DOHH2 (cell line): ENCODE measurements at regions not wholly inside any gene's neighbourhood (a gene's known extent, or its start where the extent isn't known, plus 50 kb on each side); places are given as distances from the start of the nearest gene placed in this dataset.

Source experiments
- H3F3A ChIP-seq: fragments of 200-600 bp; sonication (generic), shearing (Covaris generic); 2 replicates; pipeline ENCODE4 v1.6.0; 2016; ENCODE audit warnings: antibody characterized with exemption, mild to moderate bottlenecking; ENCODE audit not compliant: control insufficient read depth, insufficient read depth
- H3K27ac ChIP-seq: fragments of 200-600 bp; sonication (generic); 2 replicates; pipeline ENCODE4 v1.5.1; 2014; ENCODE audit warnings: low read depth, mild to moderate bottlenecking, low read length, moderate library complexity
- H3K27me3 ChIP-seq: fragments of 200-600 bp; sonication (generic); 2 replicates; pipeline ENCODE4 v1.6.1; 2014; ENCODE audit warnings: mild to moderate bottlenecking, low read length, mixed read lengths; ENCODE audit not compliant: control insufficient read depth
- H3K36me3 ChIP-seq: fragments of 200-600 bp; sonication (generic); 2 replicates; pipeline ENCODE4 v1.6.1; 2014; ENCODE audit warnings: mild to moderate bottlenecking, low read length, moderate library complexity, mixed read lengths; ENCODE audit not compliant: control insufficient read depth
- H3K4me1 ChIP-seq: fragments of 200-600 bp; sonication (generic); 2 replicates; pipeline ENCODE4 v1.6.1; 2014; ENCODE audit warnings: mild to moderate bottlenecking, low read length, mixed read lengths; ENCODE audit not compliant: control insufficient read depth
- H3K4me2 ChIP-seq: fragments of 200-600 bp; sonication (generic); 2 replicates; pipeline ENCODE4 v1.6.0; 2014; ENCODE audit warnings: mild to moderate bottlenecking, low read length, moderate library complexity
- H3K4me3 ChIP-seq: fragments of 200-600 bp; sonication (generic); 2 replicates; pipeline ENCODE4 v1.5.1; 2014; ENCODE audit warnings: mild to moderate bottlenecking, low read length, mixed read lengths
- H3K79me2 ChIP-seq: fragments of 200-600 bp; sonication (generic); 2 replicates; pipeline ENCODE4 v1.6.1; 2014; ENCODE audit warnings: mild to moderate bottlenecking, low read length, mixed read lengths; ENCODE audit not compliant: control insufficient read depth
- H3K9me2 ChIP-seq: fragments of 200-600 bp; sonication (generic); replicated peaks from 2 replicates; pipeline ENCODE4 v1.6.1; 2014; ENCODE audit warnings: mild to moderate bottlenecking, low read length, mixed read lengths; ENCODE audit not compliant: control insufficient read depth
- H3K9me3 ChIP-seq: fragments of 200-600 bp; sonication (generic); 2 replicates; pipeline ENCODE4 v1.6.1; 2014; ENCODE audit warnings: antibody characterized with exemption, low read length, mixed read lengths; ENCODE audit not compliant: control insufficient read depth, insufficient read depth
- H4K20me1 ChIP-seq: fragments of 200-600 bp; sonication (generic); 2 replicates; pipeline ENCODE4 v1.6.0; 2014; ENCODE audit warnings: low read depth, mild to moderate bottlenecking, antibody characterized with exemption, low read length, moderate library complexity; ENCODE audit not compliant: control insufficient read depth, insufficient read depth
- EZH2phosphoT487 ChIP-seq: fragments of 200-600 bp; sonication (generic); IDR thresholded peaks from 2 replicates; pipeline ENCODE4 v1.6.1; 2017; ENCODE audit warnings: borderline replicate concordance, mild to moderate bottlenecking, antibody characterized with exemption, low read length, moderate library complexity, mixed read lengths
- TF ChIP-seq, protein P1 (sequence below): fragments of 200-600 bp; sonication (generic); IDR thresholded peaks from one replicate; pipeline ENCODE4 v1.5.1; 2014; ENCODE audit warnings: antibody characterized with exemption, mild to moderate bottlenecking, low read depth, low read length; ENCODE audit not compliant: poor library complexity, severe bottlenecking

DNA sequence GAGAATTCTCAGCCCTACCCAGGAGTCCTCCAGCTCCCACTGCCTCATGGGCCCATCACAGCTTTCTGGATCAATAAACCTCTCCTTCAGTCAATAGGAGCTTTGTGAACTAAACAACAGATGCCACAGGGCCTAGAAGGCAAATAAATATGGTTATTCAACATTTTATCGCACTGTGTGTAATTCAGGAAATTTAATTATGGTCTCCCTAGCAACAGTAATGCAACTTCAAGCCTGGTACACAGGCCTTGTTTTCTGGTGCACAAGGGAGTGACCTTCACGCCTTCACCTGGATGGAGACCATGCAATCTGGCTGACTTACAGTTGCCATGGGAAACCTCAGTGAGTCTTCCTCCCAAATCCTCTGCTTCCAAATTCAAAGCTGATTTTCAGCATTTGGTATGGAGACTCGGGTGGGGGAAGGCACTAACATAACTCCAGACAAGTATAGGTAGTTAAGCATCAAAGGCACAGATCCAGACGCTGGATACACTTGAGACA is 441.0 kb upstream of the NPVF start:
- Histone ChIP-seq H3K9me2 (no peaks in the 10 kb centered on the region), H3K27me3 (peaks cover 20% of the 10 kb centered on the region), H3K4me2 (no peak overlapping the region), H3K9me3 (no peaks in the 10 kb centered on the region), H3K4me1 (no peaks in the 10 kb centered on the region), H4K20me1 (no peaks in the 10 kb centered on the region), H3K4me3 (no peak overlapping the region), H3K36me3 (no peaks in the 10 kb centered on the region), H3F3A (no peaks in the 10 kb centered on the region), H3K79me2 (no peaks in the 10 kb centered on the region), H3K27ac (no peak overlapping the region)
- TF ChIP-seq, protein P1, sequence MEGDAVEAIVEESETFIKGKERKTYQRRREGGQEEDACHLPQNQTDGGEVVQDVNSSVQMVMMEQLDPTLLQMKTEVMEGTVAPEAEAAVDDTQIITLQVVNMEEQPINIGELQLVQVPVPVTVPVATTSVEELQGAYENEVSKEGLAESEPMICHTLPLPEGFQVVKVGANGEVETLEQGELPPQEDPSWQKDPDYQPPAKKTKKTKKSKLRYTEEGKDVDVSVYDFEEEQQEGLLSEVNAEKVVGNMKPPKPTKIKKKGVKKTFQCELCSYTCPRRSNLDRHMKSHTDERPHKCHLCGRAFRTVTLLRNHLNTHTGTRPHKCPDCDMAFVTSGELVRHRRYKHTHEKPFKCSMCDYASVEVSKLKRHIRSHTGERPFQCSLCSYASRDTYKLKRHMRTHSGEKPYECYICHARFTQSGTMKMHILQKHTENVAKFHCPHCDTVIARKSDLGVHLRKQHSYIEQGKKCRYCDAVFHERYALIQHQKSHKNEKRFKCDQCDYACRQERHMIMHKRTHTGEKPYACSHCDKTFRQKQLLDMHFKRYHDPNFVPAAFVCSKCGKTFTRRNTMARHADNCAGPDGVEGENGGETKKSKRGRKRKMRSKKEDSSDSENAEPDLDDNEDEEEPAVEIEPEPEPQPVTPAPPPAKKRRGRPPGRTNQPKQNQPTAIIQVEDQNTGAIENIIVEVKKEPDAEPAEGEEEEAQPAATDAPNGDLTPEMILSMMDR = no peak
- no peak for TF ChIP-seq EZH2phosphoT487

DNA sequence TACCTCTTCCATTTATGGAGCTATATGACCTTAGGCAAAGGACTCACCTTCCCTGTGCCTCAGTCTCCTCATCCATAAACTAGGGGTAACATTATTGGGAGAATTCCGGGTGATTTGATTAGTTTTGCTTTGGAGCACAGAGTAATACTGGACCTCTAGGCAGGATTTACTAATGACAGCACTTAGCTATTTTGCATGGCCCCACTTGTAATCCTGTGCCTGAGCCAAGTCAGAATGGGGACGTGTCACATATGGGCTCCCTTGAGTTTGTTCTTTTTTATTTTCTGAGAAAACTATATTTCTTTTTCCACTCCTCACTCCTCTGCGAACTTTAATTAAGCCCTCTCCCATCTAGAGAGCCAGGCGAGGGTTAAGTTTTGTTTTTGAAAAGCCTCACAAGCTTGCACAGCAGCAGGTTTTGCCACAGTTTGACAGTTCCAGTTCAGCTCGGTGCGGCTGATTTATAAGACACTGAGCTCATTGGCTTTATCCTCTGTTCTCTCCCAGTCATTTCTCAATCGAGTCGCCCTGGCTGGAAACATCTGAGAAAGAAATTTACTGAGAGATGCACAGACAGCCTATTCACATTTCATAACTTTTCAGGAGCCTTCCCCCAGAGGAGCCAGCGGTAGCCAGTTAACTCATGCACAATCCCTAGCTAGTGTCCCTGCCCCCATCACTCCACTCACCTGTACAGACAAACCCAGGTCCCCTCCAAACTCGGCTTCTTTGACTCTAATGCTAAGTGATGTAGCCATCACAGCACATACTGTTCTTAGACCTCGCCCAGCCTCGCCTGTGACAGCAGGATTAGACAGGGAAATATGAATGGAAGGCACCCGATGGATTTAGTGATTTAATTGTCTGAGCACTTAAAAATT is 441.9 kb upstream of the NPVF start:
- no peak overlapping the region for H3K4me3 ChIP-seq
- no peaks in the 10 kb centered on the region for H3K4me1 ChIP-seq
- no peak overlapping the region for H3K4me2 ChIP-seq
- no peaks in the 10 kb centered on the region for H3K9me3 ChIP-seq
- no peaks in the 10 kb centered on the region for H3K79me2 ChIP-seq
- H3K27me3 ChIP-seq = peaks cover 17% of the 10 kb centered on the region
- TF ChIP-seq, protein P1 = no peak
- no peak for TF ChIP-seq EZH2phosphoT487
- no peak overlapping the region for H3K27ac ChIP-seq
- no peaks in the 10 kb centered on the region for H3F3A ChIP-seq
- no peaks in the 10 kb centered on the region for H3K9me2 ChIP-seq
- no peaks in the 10 kb centered on the region for H4K20me1 ChIP-seq
- no peaks in the 10 kb centered on the region for H3K36me3 ChIP-seq

DNA sequence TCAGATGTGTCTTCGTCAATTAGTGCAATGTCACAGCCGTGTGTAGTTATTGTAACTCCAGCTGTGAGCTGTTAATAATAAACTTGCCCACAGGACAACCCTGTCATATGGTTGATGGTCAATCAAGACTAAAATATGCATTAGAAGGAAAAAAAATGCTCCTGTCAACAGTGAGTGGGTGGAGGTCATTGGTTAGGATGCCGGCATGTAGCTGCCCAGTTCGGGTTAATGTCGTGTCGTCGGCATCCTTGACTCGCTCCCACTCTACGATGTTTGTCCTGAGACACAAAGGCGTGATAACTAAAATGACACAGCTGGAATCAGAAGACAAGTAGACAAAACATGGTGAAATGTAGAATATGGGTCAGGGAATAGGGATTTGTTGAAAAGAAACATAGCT is 442.8 kb upstream of the NPVF start:
- Histone ChIP-seq H3K4me3 (no peak overlapping the region), H3K4me2 (no peak overlapping the region), H3K4me1 (no peaks in the 10 kb centered on the region), H3K36me3 (no peaks in the 10 kb centered on the region), H4K20me1 (no peaks in the 10 kb centered on the region), H3K27me3 (peaks cover 12% of the 10 kb centered on the region; the same call in 1 of the 2 replicates), H3K9me3 (no peaks in the 10 kb centered on the region), H3K9me2 (no peaks in the 10 kb centered on the region), H3K27ac (no peak overlapping the region), H3K79me2 (no peaks in the 10 kb centered on the region), H3F3A (no peaks in the 10 kb centered on the region)
- TF ChIP-seq, protein P1 = no peak
- no peak for TF ChIP-seq EZH2phosphoT487
